ENCODE measurements at regions not wholly inside any gene's neighbourhood (a gene's known extent, or its start where the extent isn't known, plus 50 kb on each side); places are given as distances from the start of the nearest gene placed in this dataset.

GRCh38 chr6:56378507-56378906 is 131.1 kb upstream of the COL21A1 start:
- TF ChIP-seq CTCF (IDR thresholded peaks at IDR 0.05): no peak
- TF ChIP-seq POLR2A (IDR thresholded peaks at IDR 0.05): no peak

Data from right lobe of liver (tissue), 4 donors.